RWPE1 (cell line): ENCODE measurements at regions not wholly inside any gene's neighbourhood (a gene's known extent, or its start where the extent isn't known, plus 50 kb on each side); places are given as distances from the start of the nearest gene placed in this dataset.

ENCODE experiments used
- CTCF ChIA-PET: fragments of 350-600 bp; sonication (Branson Sonifier 250); formaldehyde crosslinking; extraction: SDS; loops from one replicate; lab custom pipeline; 2021; lab: Yijun Ruan, JAX
- POLR2A ChIA-PET: fragments of 400-600 bp; formaldehyde crosslinking; extraction: SDS; loops from one replicate; lab custom pipeline; 2020; ENCODE audit warnings: antibody characterized with exemption; ENCODE audit not compliant: low non-redundant PET; lab: Yijun Ruan, JAX
- DNase-seq: peaks from one replicate; pipeline ENCODE4 v3.0.0; 2012; ENCODE audit warnings: low spot score
- H3K27ac ChIP-seq: fragments of 450-650 bp; 2 replicates; pipeline ENCODE4 v1.5.1; 2017
- CTCF ChIP-seq: fragments of 450-650 bp; conservative IDR thresholded peaks from 2 replicates; pipeline ENCODE4 v1.5.1; 2017; ENCODE audit warnings: low read depth, mild to moderate bottlenecking

GRCh38 chr4:144310535-144310934 is 170.0 kb upstream of the GYPA start:
- POLR2A ChIA-PET = no interaction called here
- H3K27ac ChIP-seq = no peak overlapping the region
- TF ChIP-seq CTCF = no peak
- CTCF ChIA-PET = no interaction called here
- DNase-seq = no peak

GRCh38 chr4:144313370-144313769 is 172.9 kb upstream of the GYPA start:
- CTCF ChIA-PET = interaction anchor here (0.7 kb wide), 1 partner anchor 1621 kb away, joined by 3 read pairs; no protein-coding TSS in a partner anchor
- no peak for DNase-seq
- no peak for TF ChIP-seq CTCF
- POLR2A ChIA-PET = no interaction called here
- no peak overlapping the region for H3K27ac ChIP-seq

- DNase-seq = no peak
- ChIA-PET POLR2A (no interaction called here), CTCF (no interaction called here)
- no peak for TF ChIP-seq CTCF
- no peak overlapping the region for H3K27ac ChIP-seq
These were observed 176.4 kb upstream of the GYPA start for GRCh38 chr4:144316869-144317268.

DNA sequence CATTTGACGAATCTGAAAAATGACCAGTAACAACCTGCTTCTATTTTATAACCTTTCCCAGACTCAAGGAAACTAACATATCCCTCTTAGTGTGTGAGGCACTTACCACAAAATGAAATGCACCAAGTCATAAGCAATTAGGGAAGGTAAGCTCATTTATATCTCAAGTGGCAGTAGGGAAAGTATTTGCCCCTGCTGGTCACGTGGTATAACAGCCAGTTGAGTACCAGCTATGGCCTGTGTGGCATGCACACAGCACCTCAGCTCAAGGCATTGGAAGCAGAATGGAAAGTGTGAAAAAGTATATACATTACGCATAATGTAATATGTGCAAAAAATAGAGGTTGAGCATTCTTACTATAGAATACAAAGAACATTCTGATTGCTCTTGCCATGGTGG is 178.3 kb upstream of the GYPA start:
- TF ChIP-seq CTCF = no peak
- H3K27ac ChIP-seq = no peak overlapping the region
- ChIA-PET POLR2A (no interaction called here), CTCF (no interaction called here)
- no peak for DNase-seq

- no peak for TF ChIP-seq CTCF
- POLR2A ChIA-PET = no interaction called here
- no peak overlapping the region for H3K27ac ChIP-seq
- CTCF ChIA-PET = no interaction called here
- DNase-seq = no peak
These were observed 196.1 kb upstream of the GYPA start for GRCh38 chr4:144336633-144337032.

DNA sequence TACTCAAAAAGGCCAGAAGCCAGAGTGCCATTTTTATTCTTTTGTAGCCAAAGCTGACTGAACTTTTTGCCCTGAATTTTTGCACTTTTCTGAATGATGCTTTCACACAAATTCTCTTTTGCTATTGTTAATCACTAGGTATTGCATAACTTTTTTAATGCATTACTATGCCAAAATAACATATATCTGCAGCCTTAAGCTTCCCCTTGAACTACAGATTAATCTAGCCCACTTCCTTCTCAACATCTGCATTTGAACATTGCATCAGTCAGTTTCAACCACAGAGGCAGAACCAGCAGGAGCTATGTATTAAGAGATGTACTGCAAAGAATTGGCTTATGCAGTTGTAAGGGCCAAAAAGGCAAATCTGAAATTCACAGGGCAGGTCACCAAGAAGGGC is 197.6 kb upstream of the GYPA start:
- ChIA-PET CTCF (no interaction called here), POLR2A (no interaction called here)
- DNase-seq = no peak
- TF ChIP-seq CTCF = no peak
- H3K27ac ChIP-seq = no peak overlapping the region

DNA sequence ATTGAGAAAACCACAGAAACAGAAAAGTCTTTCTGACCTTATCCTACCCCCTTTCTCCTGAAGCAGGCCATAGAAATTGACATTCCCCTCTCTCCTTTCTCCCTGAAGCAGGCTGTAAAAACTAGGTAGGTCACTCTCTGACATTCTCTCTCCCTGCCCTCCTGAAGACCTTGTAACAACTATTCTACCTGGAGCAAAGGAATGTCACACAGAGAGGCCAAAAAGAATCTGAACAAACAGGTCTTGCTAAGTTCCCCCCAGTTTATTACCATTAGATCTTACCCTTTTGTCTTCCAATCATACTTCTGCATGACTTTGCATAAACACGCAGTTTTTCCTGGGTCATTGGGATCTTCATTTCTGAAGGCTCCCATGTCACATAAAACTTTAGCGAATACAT is 198.3 kb upstream of the GYPA start:
- TF ChIP-seq CTCF = no peak
- ChIA-PET CTCF (no interaction called here), POLR2A (no interaction called here)
- no peak for DNase-seq
- H3K27ac ChIP-seq = no peak overlapping the region
